ENCODE measurements at regions not wholly inside any gene's neighbourhood (a gene's known extent, or its start where the extent isn't known, plus 50 kb on each side); places are given as distances from the start of the nearest gene placed in this dataset.

- H3K4me1 ChIP-seq (ENCODE audit: control insufficient read depth in 5 of 5, insufficient read depth in 5 of 5, low read length in 5 of 5): no peaks in the 10 kb centered on the region
- no peaks in the 10 kb centered on the region for H3K9me3 ChIP-seq (ENCODE audit: control insufficient read depth in 4 of 4, insufficient read depth in 3 of 4, low read length in 3 of 4)
- TF ChIP-seq CTCF (IDR thresholded peaks at IDR 0.05; ENCODE audit: control extremely low read depth, extremely low read depth): no peak
- DNase-seq: no peak
- ATAC-seq (ENCODE audit: insufficient read depth, low FRiP score): no peak
- no peak overlapping the region for H3K4me3 ChIP-seq
- H3K27me3 ChIP-seq (ENCODE audit: control insufficient read depth in 3 of 3, insufficient read depth in 3 of 3, low read length in 2 of 3): no peaks in the 10 kb centered on the region
- H3K27ac ChIP-seq (ENCODE audit: low read depth in 1 of 2, low read length in 1 of 2): no peak overlapping the region
- H3K36me3 ChIP-seq (ENCODE audit: control insufficient read depth in 4 of 4, insufficient read depth in 4 of 4, low read length in 4 of 4): no peaks in the 10 kb centered on the region
- H3K9ac ChIP-seq (ENCODE audit: insufficient read depth in 1 of 2, low read length in 2 of 2): no peak overlapping the region
- 73 to 79% methylated on average over 4 of the region's 4 CpGs for WGBS, 2 donors
Measured at GRCh38 chr5:40217553-40217952, 462.2 kb upstream of the PTGER4 start.

- DNase-seq: no peak
- 97% methylated on average over 1 of the region's 1 CpG for WGBS, 2 donors
Measured at GRCh38 chr5:40210694-40211093, 469.0 kb upstream of the PTGER4 start.

GRCh38 chr5:40206030-40206429 is 473.7 kb upstream of the PTGER4 start:
- ATAC-seq (ENCODE audit: insufficient read depth, low FRiP score): no peak
- Histone ChIP-seq H3K27ac (ENCODE audit: low read depth in 1 of 2, low read length in 1 of 2) (no peak overlapping the region), H3K9ac (ENCODE audit: insufficient read depth in 1 of 2, low read length in 2 of 2) (no peak overlapping the region), H3K4me3 (no peak overlapping the region), H3K27me3 (ENCODE audit: control insufficient read depth in 3 of 3, insufficient read depth in 3 of 3, low read length in 2 of 3) (no peaks in the 10 kb centered on the region), H3K4me1 (ENCODE audit: control insufficient read depth in 5 of 5, insufficient read depth in 5 of 5, low read length in 5 of 5) (peaks cover 0 to 2% (median 0%) of the 10 kb centered on the region in 5 donors), H3K36me3 (ENCODE audit: control insufficient read depth in 4 of 4, insufficient read depth in 4 of 4, low read length in 4 of 4) (no peaks in the 10 kb centered on the region), H3K9me3 (ENCODE audit: control insufficient read depth in 4 of 4, insufficient read depth in 3 of 4, low read length in 3 of 4) (peaks cover 0 to 2% (median 0%) of the 10 kb centered on the region in 4 donors)
- WGBS, 2 donors: 94 to 98% methylated on average over 2 of the region's 2 CpGs
- no peak for TF ChIP-seq CTCF (IDR thresholded peaks at IDR 0.05; ENCODE audit: control extremely low read depth, extremely low read depth)
- DNase-seq: no peak

More at GRCh38 chr5:40210694-40211093, 469.0 kb upstream of the PTGER4 start:
- Histone ChIP-seq H3K9me3 (ENCODE audit: control insufficient read depth in 4 of 4, insufficient read depth in 3 of 4, low read length in 3 of 4) (no peaks in the 10 kb centered on the region), H3K9ac (ENCODE audit: insufficient read depth in 1 of 2, low read length in 2 of 2) (no peak overlapping the region), H3K4me1 (ENCODE audit: control insufficient read depth in 5 of 5, insufficient read depth in 5 of 5, low read length in 5 of 5) (no peaks in the 10 kb centered on the region), H3K36me3 (ENCODE audit: control insufficient read depth in 4 of 4, insufficient read depth in 4 of 4, low read length in 4 of 4) (no peaks in the 10 kb centered on the region), H3K4me3 (no peak overlapping the region), H3K27me3 (ENCODE audit: control insufficient read depth in 3 of 3, insufficient read depth in 3 of 3, low read length in 2 of 3) (no peaks in the 10 kb centered on the region), H3K27ac (ENCODE audit: low read depth in 1 of 2, low read length in 1 of 2) (no peak overlapping the region)
- TF ChIP-seq CTCF (IDR thresholded peaks at IDR 0.05; ENCODE audit: control extremely low read depth, extremely low read depth): no peak
- ATAC-seq (ENCODE audit: insufficient read depth, low FRiP score): no peak

GRCh38 chr5:40204144-40204543 is 475.6 kb upstream of the PTGER4 start:
- Histone ChIP-seq H3K27ac (ENCODE audit: low read depth in 1 of 2, low read length in 1 of 2) (peak overlapping the region in 1 of 2 donors; percentile 21), H3K36me3 (ENCODE audit: control insufficient read depth in 4 of 4, insufficient read depth in 4 of 4, low read length in 4 of 4) (no peaks in the 10 kb centered on the region), H3K9ac (ENCODE audit: insufficient read depth in 1 of 2, low read length in 2 of 2) (no peak overlapping the region), H3K9me3 (ENCODE audit: control insufficient read depth in 4 of 4, insufficient read depth in 3 of 4, low read length in 3 of 4) (peaks cover 0 to 6% (median 0%) of the 10 kb centered on the region in 4 donors), H3K27me3 (ENCODE audit: control insufficient read depth in 3 of 3, insufficient read depth in 3 of 3, low read length in 2 of 3) (no peaks in the 10 kb centered on the region), H3K4me1 (ENCODE audit: control insufficient read depth in 5 of 5, insufficient read depth in 5 of 5, low read length in 5 of 5) (peaks cover 0 to 2% (median 0%) of the 10 kb centered on the region in 5 donors), H3K4me3 (no peak overlapping the region)
- no peak for ATAC-seq (ENCODE audit: insufficient read depth, low FRiP score)
- TF ChIP-seq CTCF (IDR thresholded peaks at IDR 0.05; ENCODE audit: control extremely low read depth, extremely low read depth): no peak
- DNase-seq: no peak
